ENCODE measurements at regions not wholly inside any gene's neighbourhood (a gene's known extent, or its start where the extent isn't known, plus 50 kb on each side); places are given as distances from the start of the nearest gene placed in this dataset.

- H3K36me3 ChIP-seq (ENCODE audit: control insufficient read depth in 2 of 2, insufficient read depth in 2 of 2, low read length in 1 of 2) = no peaks in the 10 kb centered on the region
- H3K79me2 ChIP-seq (ENCODE audit: control insufficient read depth, insufficient read depth, low read length) = no peaks in the 10 kb centered on the region
- no peak for FAIRE-seq
- SMC1A ChIA-PET (ENCODE audit: uncharacterized antibody, unreplicated experiment) = no interaction called here
- H3K27ac ChIP-seq (ENCODE audit: control insufficient read depth, insufficient read depth) = no peak overlapping the region
- intact Hi-C loops (cut with micrococcal nuclease; ENCODE audit: unreplicated experiment) = no loop called here
- POLR2A ChIA-PET = no interaction called here
- H3K4me2 ChIP-seq (ENCODE audit: control insufficient read depth, insufficient read depth) = no peak overlapping the region
- DNase-seq (ENCODE audit: low read depth, low spot score) = no peak
- H3K9ac ChIP-seq (ENCODE audit: control insufficient read depth, insufficient read depth, low read length) = no peak overlapping the region
- H3K9me3 ChIP-seq (replicated peaks; ENCODE audit: control insufficient read depth, insufficient read depth, low read length) = no peaks in the 10 kb centered on the region
- CTCF ChIA-PET = no interaction called here
- no peak for ATAC-seq
- no peaks in the 10 kb centered on the region for H3K4me1 ChIP-seq (ENCODE audit: control insufficient read depth, insufficient read depth, low read length)
- in situ Hi-C loops (cut with MboI) = no loop called here
- no peaks in the 10 kb centered on the region for H4K20me1 ChIP-seq (ENCODE audit: control insufficient read depth, insufficient read depth)
- TF ChIP-seq MXI1 (IDR thresholded peaks at IDR 0.05; ENCODE audit: low read depth, low read length) (no peak), GABPA (IDR thresholded peaks at IDR 0.05; ENCODE audit: low read depth) (no peak), GATAD2B (conservative IDR thresholded peaks at IDR 0.05; ENCODE audit: low read depth) (no peak)
- no peak overlapping the region for H2AFZ ChIP-seq (ENCODE audit: control insufficient read depth, low read depth, low read length)
- H3K4me3 ChIP-seq = no peak overlapping the region
- no peaks in the 10 kb centered on the region for H3K27me3 ChIP-seq (replicated peaks in 1 of 2; ENCODE audit: control insufficient read depth in 2 of 2, insufficient read depth in 2 of 2, low read length in 1 of 2)
- no TSS peak for BruUV-seq (replicated peaks)
- RAD21 ChIA-PET (ENCODE audit: unreplicated experiment) = no interaction called here
- WGBS (ENCODE audit: insufficient coverage, insufficient replicate concordance, low lambda C conversion rate, missing lambda C conversion rate) = 36% methylated on average over 4 of the region's 4 CpGs
These were observed 354.7 kb downstream of the STIM2 start for GRCh38 chr4:27215220-27215826.

- ChIA-PET POLR2A (no interaction called here), SMC1A (ENCODE audit: uncharacterized antibody, unreplicated experiment) (interaction anchor here (1.0 to 1.5 kb wide), 2 partner anchors 16 kb away, joined by 3 read pairs; no protein-coding TSS in a partner anchor), CTCF (interaction anchor here (1.3 kb wide), 1 partner anchor 169 kb away, joined by 5 read pairs; no protein-coding TSS in a partner anchor), RAD21 (ENCODE audit: unreplicated experiment) (no interaction called here)
- DNase-seq (ENCODE audit: low read depth, low spot score) (no peak), FAIRE-seq (no peak), ATAC-seq (no peak)
- Histone ChIP-seq H3K36me3 (ENCODE audit: control insufficient read depth in 2 of 2, insufficient read depth in 2 of 2, low read length in 1 of 2) (no peaks in the 10 kb centered on the region), H3K4me3 (no peak overlapping the region), H3K27ac (ENCODE audit: control insufficient read depth, insufficient read depth) (no peak overlapping the region), H3K9ac (ENCODE audit: control insufficient read depth, insufficient read depth, low read length) (no peak overlapping the region), H3K79me2 (ENCODE audit: control insufficient read depth, insufficient read depth, low read length) (no peaks in the 10 kb centered on the region), H4K20me1 (ENCODE audit: control insufficient read depth, insufficient read depth) (no peaks in the 10 kb centered on the region), H3K27me3 (replicated peaks in 1 of 2; ENCODE audit: control insufficient read depth in 2 of 2, insufficient read depth in 2 of 2, low read length in 1 of 2) (no peaks in the 10 kb centered on the region), H2AFZ (ENCODE audit: control insufficient read depth, low read depth, low read length) (no peak overlapping the region), H3K4me2 (ENCODE audit: control insufficient read depth, insufficient read depth) (no peak overlapping the region), H3K4me1 (ENCODE audit: control insufficient read depth, insufficient read depth, low read length) (no peaks in the 10 kb centered on the region), H3K9me3 (replicated peaks; ENCODE audit: control insufficient read depth, insufficient read depth, low read length) (no peaks in the 10 kb centered on the region)
- intact Hi-C loops (cut with micrococcal nuclease; ENCODE audit: unreplicated experiment) (no loop called here), in situ Hi-C loops (cut with MboI) (no loop called here)
- TF ChIP-seq MYB (IDR thresholded peaks at IDR 0.05; ENCODE audit: borderline replicate concordance, low read depth, low read length) (no peak), RELB (IDR thresholded peaks at IDR 0.05; ENCODE audit: low read depth) (no peak)
- WGBS (ENCODE audit: insufficient coverage, insufficient replicate concordance, low lambda C conversion rate, missing lambda C conversion rate) = 4% methylated on average over 2 of the region's 2 CpGs
- BruUV-seq (replicated peaks) = no TSS peak
These were observed 356.7 kb downstream of the STIM2 start for GRCh38 chr4:27217261-27217769.

Data from GM12878 (cell line).